Mammary epithelial cell (primary cell): ENCODE measurements at regions not wholly inside any gene's neighbourhood (a gene's known extent, or its start where the extent isn't known, plus 50 kb on each side); places are given as distances from the start of the nearest gene placed in this dataset.

Experiments
- CTCF ChIP-seq, 2 donors: IDR thresholded peaks in 1 of 2; conservative IDR thresholded peaks in 1 of 2; 2 replicates each; pipeline ENCODE4 v1.5.1; 2011 to 2012; ENCODE audit warnings: inconsistent platforms in 2 of 2, low read length in 2 of 2, mild to moderate bottlenecking in 2 of 2, control low read depth in 1 of 2, low read depth in 1 of 2; ENCODE audit not compliant: insufficient read depth in 1 of 2; ENCODE audit errors: extremely low read depth in 1 of 2
- EZH2 ChIP-seq: IDR thresholded peaks from 2 replicates; pipeline ENCODE4 v1.6.1; 2012; ENCODE audit warnings: low read length, inconsistent platforms, borderline replicate concordance

- no peak for TF ChIP-seq CTCF (conservative IDR thresholded peaks at IDR 0.05 in 1 of 2, IDR thresholded peaks at IDR 0.05 in 1 of 2; ENCODE audit: extremely low read depth in 1 of 2, insufficient read depth in 1 of 2, low read depth in 1 of 2, low read length in 2 of 2)
- TF ChIP-seq EZH2: no peak
Measured at GRCh38 chr13:85651440-85651839, 147.8 kb downstream of the SLITRK6 start.
